H1 (cell line): ENCODE measurements at regions not wholly inside any gene's neighbourhood (a gene's known extent, or its start where the extent isn't known, plus 50 kb on each side); places are given as distances from the start of the nearest gene placed in this dataset.

Experiments
- CHD1 ChIP-seq: IDR thresholded peaks from 2 replicates; pipeline ENCODE4 v1.6.1; 2012; ENCODE audit warnings: low read depth, low read length, improper control_type of control experiment
- FOSL1 ChIP-seq: IDR thresholded peaks from 2 replicates; pipeline ENCODE4 v1.6.1; 2011; ENCODE audit warnings: mild to moderate bottlenecking, low read depth, low read length, moderate library complexity; ENCODE audit not compliant: insufficient read depth
- HDAC2 ChIP-seq, 2 experiments: fragments of 300-600 bp in 1 of 2; sonication (generic) in 1 of 2; IDR thresholded peaks; 2 replicates each; pipeline ENCODE4 v1.6.1; 2011 to 2012; ENCODE audit warnings: low read depth in 2 of 2, low read length in 2 of 2, mild to moderate bottlenecking in 2 of 2, moderate library complexity in 2 of 2, borderline replicate concordance in 1 of 2, inconsistent platforms in 1 of 2
- JUN ChIP-seq: IDR thresholded peaks from 2 replicates; pipeline ENCODE4 v1.6.1; 2011; ENCODE audit warnings: low read depth, mild to moderate bottlenecking, improper control_type of control experiment, low read length
- POLR2AphosphoS5 ChIP-seq: IDR thresholded peaks from 2 replicates; pipeline ENCODE4 v1.6.1; 2011; ENCODE audit warnings: low read depth, low read length
- POU5F1 ChIP-seq: IDR thresholded peaks from 2 replicates; pipeline ENCODE4 v1.6.1; 2011; ENCODE audit warnings: low read depth, mild to moderate bottlenecking, low read length, moderate library complexity
- RXRA ChIP-seq: IDR thresholded peaks from 2 replicates; pipeline ENCODE4 v1.6.1; 2011; ENCODE audit warnings: low read depth, mild to moderate bottlenecking, low read length, moderate library complexity; ENCODE audit not compliant: insufficient read depth
- SIN3A ChIP-seq, 2 experiments: IDR thresholded peaks in 1 of 2; conservative IDR thresholded peaks in 1 of 2; 2 replicates each; pipeline ENCODE4 v1.6.1; 2011 to 2012; ENCODE audit warnings: low read length in 2 of 2, improper control_type of control experiment in 1 of 2, low read depth in 1 of 2, mild to moderate bottlenecking in 1 of 2
- SUZ12 ChIP-seq: fragments of 200-600 bp; sonication (generic); IDR thresholded peaks from 2 replicates; pipeline ENCODE4 v1.6.1; 2012; ENCODE audit warnings: mild to moderate bottlenecking, inconsistent platforms, low read length, moderate library complexity, mixed read lengths
- TEAD4 ChIP-seq: IDR thresholded peaks from 2 replicates; pipeline ENCODE4 v1.6.1; 2012; ENCODE audit warnings: low read depth, low read length, inconsistent platforms, mixed read lengths
- TF ChIP-seq, protein P1 (sequence below): fragments of 300-600 bp; sonication (generic); IDR thresholded peaks from 2 replicates; pipeline ENCODE4 v1.7.1; 2012; ENCODE audit warnings: low read length, moderate library complexity, mild to moderate bottlenecking, inconsistent platforms; ENCODE audit not compliant: insufficient replicate concordance

DNA sequence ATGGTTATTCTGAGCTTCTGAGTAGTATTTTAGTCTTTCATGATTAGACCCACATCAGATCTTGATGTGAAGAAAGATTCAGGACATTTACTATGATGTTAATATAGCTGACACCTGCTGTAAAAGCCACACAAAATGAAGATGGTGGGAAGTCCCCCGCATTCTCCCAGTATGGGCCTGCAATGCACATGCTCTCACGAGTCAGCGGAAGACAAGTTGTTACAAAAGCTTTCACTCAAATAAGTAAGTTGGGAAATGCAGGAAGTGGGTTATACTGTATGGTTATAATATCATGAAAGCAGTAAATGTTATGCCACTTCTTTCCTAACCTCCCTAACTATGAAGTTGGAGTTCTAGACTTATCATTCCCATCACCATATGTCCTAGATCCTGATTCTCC, 171.9 kb downstream of the KLF5 start (continued):
- TF ChIP-seq, protein P1, sequence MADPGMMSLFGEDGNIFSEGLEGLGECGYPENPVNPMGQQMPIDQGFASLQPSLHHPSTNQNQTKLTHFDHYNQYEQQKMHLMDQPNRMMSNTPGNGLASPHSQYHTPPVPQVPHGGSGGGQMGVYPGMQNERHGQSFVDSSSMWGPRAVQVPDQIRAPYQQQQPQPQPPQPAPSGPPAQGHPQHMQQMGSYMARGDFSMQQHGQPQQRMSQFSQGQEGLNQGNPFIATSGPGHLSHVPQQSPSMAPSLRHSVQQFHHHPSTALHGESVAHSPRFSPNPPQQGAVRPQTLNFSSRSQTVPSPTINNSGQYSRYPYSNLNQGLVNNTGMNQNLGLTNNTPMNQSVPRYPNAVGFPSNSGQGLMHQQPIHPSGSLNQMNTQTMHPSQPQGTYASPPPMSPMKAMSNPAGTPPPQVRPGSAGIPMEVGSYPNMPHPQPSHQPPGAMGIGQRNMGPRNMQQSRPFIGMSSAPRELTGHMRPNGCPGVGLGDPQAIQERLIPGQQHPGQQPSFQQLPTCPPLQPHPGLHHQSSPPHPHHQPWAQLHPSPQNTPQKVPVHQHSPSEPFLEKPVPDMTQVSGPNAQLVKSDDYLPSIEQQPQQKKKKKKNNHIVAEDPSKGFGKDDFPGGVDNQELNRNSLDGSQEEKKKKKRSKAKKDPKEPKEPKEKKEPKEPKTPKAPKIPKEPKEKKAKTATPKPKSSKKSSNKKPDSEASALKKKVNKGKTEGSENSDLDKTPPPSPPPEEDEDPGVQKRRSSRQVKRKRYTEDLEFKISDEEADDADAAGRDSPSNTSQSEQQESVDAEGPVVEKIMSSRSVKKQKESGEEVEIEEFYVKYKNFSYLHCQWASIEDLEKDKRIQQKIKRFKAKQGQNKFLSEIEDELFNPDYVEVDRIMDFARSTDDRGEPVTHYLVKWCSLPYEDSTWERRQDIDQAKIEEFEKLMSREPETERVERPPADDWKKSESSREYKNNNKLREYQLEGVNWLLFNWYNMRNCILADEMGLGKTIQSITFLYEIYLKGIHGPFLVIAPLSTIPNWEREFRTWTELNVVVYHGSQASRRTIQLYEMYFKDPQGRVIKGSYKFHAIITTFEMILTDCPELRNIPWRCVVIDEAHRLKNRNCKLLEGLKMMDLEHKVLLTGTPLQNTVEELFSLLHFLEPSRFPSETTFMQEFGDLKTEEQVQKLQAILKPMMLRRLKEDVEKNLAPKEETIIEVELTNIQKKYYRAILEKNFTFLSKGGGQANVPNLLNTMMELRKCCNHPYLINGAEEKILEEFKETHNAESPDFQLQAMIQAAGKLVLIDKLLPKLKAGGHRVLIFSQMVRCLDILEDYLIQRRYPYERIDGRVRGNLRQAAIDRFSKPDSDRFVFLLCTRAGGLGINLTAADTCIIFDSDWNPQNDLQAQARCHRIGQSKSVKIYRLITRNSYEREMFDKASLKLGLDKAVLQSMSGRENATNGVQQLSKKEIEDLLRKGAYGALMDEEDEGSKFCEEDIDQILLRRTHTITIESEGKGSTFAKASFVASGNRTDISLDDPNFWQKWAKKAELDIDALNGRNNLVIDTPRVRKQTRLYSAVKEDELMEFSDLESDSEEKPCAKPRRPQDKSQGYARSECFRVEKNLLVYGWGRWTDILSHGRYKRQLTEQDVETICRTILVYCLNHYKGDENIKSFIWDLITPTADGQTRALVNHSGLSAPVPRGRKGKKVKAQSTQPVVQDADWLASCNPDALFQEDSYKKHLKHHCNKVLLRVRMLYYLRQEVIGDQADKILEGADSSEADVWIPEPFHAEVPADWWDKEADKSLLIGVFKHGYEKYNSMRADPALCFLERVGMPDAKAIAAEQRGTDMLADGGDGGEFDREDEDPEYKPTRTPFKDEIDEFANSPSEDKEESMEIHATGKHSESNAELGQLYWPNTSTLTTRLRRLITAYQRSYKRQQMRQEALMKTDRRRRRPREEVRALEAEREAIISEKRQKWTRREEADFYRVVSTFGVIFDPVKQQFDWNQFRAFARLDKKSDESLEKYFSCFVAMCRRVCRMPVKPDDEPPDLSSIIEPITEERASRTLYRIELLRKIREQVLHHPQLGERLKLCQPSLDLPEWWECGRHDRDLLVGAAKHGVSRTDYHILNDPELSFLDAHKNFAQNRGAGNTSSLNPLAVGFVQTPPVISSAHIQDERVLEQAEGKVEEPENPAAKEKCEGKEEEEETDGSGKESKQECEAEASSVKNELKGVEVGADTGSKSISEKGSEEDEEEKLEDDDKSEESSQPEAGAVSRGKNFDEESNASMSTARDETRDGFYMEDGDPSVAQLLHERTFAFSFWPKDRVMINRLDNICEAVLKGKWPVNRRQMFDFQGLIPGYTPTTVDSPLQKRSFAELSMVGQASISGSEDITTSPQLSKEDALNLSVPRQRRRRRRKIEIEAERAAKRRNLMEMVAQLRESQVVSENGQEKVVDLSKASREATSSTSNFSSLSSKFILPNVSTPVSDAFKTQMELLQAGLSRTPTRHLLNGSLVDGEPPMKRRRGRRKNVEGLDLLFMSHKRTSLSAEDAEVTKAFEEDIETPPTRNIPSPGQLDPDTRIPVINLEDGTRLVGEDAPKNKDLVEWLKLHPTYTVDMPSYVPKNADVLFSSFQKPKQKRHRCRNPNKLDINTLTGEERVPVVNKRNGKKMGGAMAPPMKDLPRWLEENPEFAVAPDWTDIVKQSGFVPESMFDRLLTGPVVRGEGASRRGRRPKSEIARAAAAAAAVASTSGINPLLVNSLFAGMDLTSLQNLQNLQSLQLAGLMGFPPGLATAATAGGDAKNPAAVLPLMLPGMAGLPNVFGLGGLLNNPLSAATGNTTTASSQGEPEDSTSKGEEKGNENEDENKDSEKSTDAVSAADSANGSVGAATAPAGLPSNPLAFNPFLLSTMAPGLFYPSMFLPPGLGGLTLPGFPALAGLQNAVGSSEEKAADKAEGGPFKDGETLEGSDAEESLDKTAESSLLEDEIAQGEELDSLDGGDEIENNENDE = no peak
- TF ChIP-seq TEAD4 (no peak), HDAC2 (IDR thresholded peaks at IDR 0.05; ENCODE audit: borderline replicate concordance in 1 of 2, low read depth in 2 of 2, low read length in 2 of 2) (no peak), POU5F1 (no peak), POLR2AphosphoS5 (no peak), JUN (no peak), SUZ12 (no peak), FOSL1 (no peak), CHD1 (no peak), RXRA (no peak), SIN3A (conservative IDR thresholded peaks at IDR 0.05 in 1 of 2, IDR thresholded peaks at IDR 0.05 in 1 of 2; ENCODE audit: low read depth in 1 of 2, low read length in 2 of 2) (no peak)
